ENCODE measurements at regions not wholly inside any gene's neighbourhood (a gene's known extent, or its start where the extent isn't known, plus 50 kb on each side); places are given as distances from the start of the nearest gene placed in this dataset.

GRCh38 chr12:88720785-88721650, 140.7 kb upstream of the KITLG start:
- Histone ChIP-seq H3K9me2 (ENCODE audit: insufficient read depth, low read length) (no peaks in the 10 kb centered on the region), H3K9ac (ENCODE audit: low read length) (no peak overlapping the region), H3K79me2 (replicated peaks; ENCODE audit: insufficient read depth, low read length) (no peaks in the 10 kb centered on the region), H3K9me3 (ENCODE audit: low read length) (no peaks in the 10 kb centered on the region), H3K4me3 (ENCODE audit: low read length) (no peak overlapping the region), H4K20me1 (ENCODE audit: insufficient read depth) (no peaks in the 10 kb centered on the region), H2AFZ (ENCODE audit: low read depth, low read length) (no peak overlapping the region), H3K36me3 (ENCODE audit: insufficient read depth, low read length) (no peaks in the 10 kb centered on the region), H3K27ac (ENCODE audit: low read length) (no peak overlapping the region), H3F3A (ENCODE audit: insufficient read depth, low read length, poor library complexity, severe bottlenecking) (no peaks in the 10 kb centered on the region), H3K4me2 (ENCODE audit: low read length) (no peak overlapping the region), H3K27me3 (ENCODE audit: insufficient read depth, low read depth, low read length) (no peaks in the 10 kb centered on the region)
- TF ChIP-seq TAF1 (IDR thresholded peaks at IDR 0.05; ENCODE audit: low read depth), result no peak

- H3K9me2 ChIP-seq (ENCODE audit: insufficient read depth, low read length), result no peaks in the 10 kb centered on the region
- no peak overlapping the region for H3K9ac ChIP-seq (ENCODE audit: low read length)
- H3K27me3 ChIP-seq (ENCODE audit: insufficient read depth, low read depth, low read length), result no peaks in the 10 kb centered on the region
- H3F3A ChIP-seq (ENCODE audit: insufficient read depth, low read length, poor library complexity, severe bottlenecking), result no peaks in the 10 kb centered on the region
- H4K20me1 ChIP-seq (ENCODE audit: insufficient read depth), result no peaks in the 10 kb centered on the region
- H2AFZ ChIP-seq (ENCODE audit: low read depth, low read length), result no peak overlapping the region
- H3K27ac ChIP-seq (ENCODE audit: low read length), result no peak overlapping the region
- H3K9me3 ChIP-seq (ENCODE audit: low read length), result no peaks in the 10 kb centered on the region
- H3K4me2 ChIP-seq (ENCODE audit: low read length), result no peak overlapping the region
- TF ChIP-seq, protein P1, sequence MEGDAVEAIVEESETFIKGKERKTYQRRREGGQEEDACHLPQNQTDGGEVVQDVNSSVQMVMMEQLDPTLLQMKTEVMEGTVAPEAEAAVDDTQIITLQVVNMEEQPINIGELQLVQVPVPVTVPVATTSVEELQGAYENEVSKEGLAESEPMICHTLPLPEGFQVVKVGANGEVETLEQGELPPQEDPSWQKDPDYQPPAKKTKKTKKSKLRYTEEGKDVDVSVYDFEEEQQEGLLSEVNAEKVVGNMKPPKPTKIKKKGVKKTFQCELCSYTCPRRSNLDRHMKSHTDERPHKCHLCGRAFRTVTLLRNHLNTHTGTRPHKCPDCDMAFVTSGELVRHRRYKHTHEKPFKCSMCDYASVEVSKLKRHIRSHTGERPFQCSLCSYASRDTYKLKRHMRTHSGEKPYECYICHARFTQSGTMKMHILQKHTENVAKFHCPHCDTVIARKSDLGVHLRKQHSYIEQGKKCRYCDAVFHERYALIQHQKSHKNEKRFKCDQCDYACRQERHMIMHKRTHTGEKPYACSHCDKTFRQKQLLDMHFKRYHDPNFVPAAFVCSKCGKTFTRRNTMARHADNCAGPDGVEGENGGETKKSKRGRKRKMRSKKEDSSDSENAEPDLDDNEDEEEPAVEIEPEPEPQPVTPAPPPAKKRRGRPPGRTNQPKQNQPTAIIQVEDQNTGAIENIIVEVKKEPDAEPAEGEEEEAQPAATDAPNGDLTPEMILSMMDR (IDR thresholded peaks at IDR 0.05; ENCODE audit: poor library complexity, severe bottlenecking), result no peak
- TF ChIP-seq TAF1 (IDR thresholded peaks at IDR 0.05; ENCODE audit: low read depth) (no peak), EP300 (conservative IDR thresholded peaks at IDR 0.05; ENCODE audit: poor library complexity, severe bottlenecking) (no peak), SMC3 (conservative IDR thresholded peaks at IDR 0.05; ENCODE audit: poor library complexity) (no peak), MXI1 (conservative IDR thresholded peaks at IDR 0.05; ENCODE audit: poor library complexity, severe bottlenecking) (no peak), RAD21 (conservative IDR thresholded peaks at IDR 0.05) (no peak), POLR2AphosphoS5 (IDR thresholded peaks at IDR 0.05) (no peak), REST (IDR thresholded peaks at IDR 0.05; ENCODE audit: borderline replicate concordance) (no peak), EZH2 (IDR thresholded peaks at IDR 0.05; ENCODE audit: borderline replicate concordance, insufficient read depth, low read length, poor library complexity, severe bottlenecking) (no peak)
- H3K79me2 ChIP-seq (replicated peaks; ENCODE audit: insufficient read depth, low read length), result no peaks in the 10 kb centered on the region
- H3K36me3 ChIP-seq (ENCODE audit: insufficient read depth, low read length), result no peaks in the 10 kb centered on the region
- no peak overlapping the region for H3K4me3 ChIP-seq (ENCODE audit: low read length)
Observed at GRCh38 chr12:88720231-88720630, 140.0 kb upstream of the KITLG start.
